Gastroesophageal sphincter (tissue), 3 donors: ENCODE measurements at regions not wholly inside any gene's neighbourhood (a gene's known extent, or its start where the extent isn't known, plus 50 kb on each side); places are given as distances from the start of the nearest gene placed in this dataset.

Source experiments
- EP300 ChIP-seq: sonication (generic); formaldehyde crosslinking; IDR thresholded peaks from one replicate; pipeline ENCODE4 v1.6.1; 2017; ENCODE audit warnings: antibody characterized with exemption, mild to moderate bottlenecking
- POLR2A ChIP-seq, 2 donors: fragments of 450-650 bp; IDR thresholded peaks; one replicate each; pipeline ENCODE4 v1.6.1; 2017; ENCODE audit warnings: antibody characterized with exemption in 2 of 2, mild to moderate bottlenecking in 2 of 2, moderate library complexity in 1 of 2
- POLR2AphosphoS5 ChIP-seq: sonication (generic); formaldehyde crosslinking; IDR thresholded peaks from one replicate; pipeline ENCODE4 v1.6.1; 2017; ENCODE audit warnings: antibody characterized with exemption
- TF ChIP-seq, protein P1 (sequence below), 4 experiments: fragments of 200-600 bp in 2 of 4; fragments of 450-650 bp in 2 of 4; sonication (generic) in 1 of 4; IDR thresholded peaks; one replicate each; pipeline ENCODE4 v1.5.1; 2017 to 2019; ENCODE audit warnings: antibody characterized with exemption in 4 of 4, mild to moderate bottlenecking in 2 of 4, moderate library complexity in 2 of 4

- TF ChIP-seq, protein P1, sequence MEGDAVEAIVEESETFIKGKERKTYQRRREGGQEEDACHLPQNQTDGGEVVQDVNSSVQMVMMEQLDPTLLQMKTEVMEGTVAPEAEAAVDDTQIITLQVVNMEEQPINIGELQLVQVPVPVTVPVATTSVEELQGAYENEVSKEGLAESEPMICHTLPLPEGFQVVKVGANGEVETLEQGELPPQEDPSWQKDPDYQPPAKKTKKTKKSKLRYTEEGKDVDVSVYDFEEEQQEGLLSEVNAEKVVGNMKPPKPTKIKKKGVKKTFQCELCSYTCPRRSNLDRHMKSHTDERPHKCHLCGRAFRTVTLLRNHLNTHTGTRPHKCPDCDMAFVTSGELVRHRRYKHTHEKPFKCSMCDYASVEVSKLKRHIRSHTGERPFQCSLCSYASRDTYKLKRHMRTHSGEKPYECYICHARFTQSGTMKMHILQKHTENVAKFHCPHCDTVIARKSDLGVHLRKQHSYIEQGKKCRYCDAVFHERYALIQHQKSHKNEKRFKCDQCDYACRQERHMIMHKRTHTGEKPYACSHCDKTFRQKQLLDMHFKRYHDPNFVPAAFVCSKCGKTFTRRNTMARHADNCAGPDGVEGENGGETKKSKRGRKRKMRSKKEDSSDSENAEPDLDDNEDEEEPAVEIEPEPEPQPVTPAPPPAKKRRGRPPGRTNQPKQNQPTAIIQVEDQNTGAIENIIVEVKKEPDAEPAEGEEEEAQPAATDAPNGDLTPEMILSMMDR (IDR thresholded peaks at IDR 0.05): no peak
- TF ChIP-seq EP300 (no peak), POLR2A (IDR thresholded peaks at IDR 0.05) (no peak), POLR2AphosphoS5 (no peak)
Measured at GRCh38 chr12:71007781-71008404, 87.4 kb upstream of the PTPRR start.
